Glutamatergic neuron (in vitro differentiated cells): ENCODE measurements at regions not wholly inside any gene's neighbourhood (a gene's known extent, or its start where the extent isn't known, plus 50 kb on each side); places are given as distances from the start of the nearest gene placed in this dataset.

Source experiments
- DNase-seq: peaks from one replicate; pipeline ENCODE4 v3.0.0; 2022
- H3K27ac Mint-ChIP-seq: one replicate; pipeline ENCODE4 v1.8.0; 2020; ENCODE audit warnings: mild to moderate bottlenecking, mixed read lengths, inconsistent platforms; ENCODE audit not compliant: unreplicated experiment
- H3K27me3 Mint-ChIP-seq: one replicate; pipeline ENCODE4 v1.8.0; 2020; ENCODE audit warnings: mild to moderate bottlenecking, moderate library complexity, mixed read lengths, inconsistent platforms; ENCODE audit not compliant: unreplicated experiment
- H3K36me3 Mint-ChIP-seq: one replicate; pipeline ENCODE4 v1.8.0; 2020; ENCODE audit warnings: mild to moderate bottlenecking, mixed read lengths, inconsistent platforms; ENCODE audit not compliant: unreplicated experiment
- H3K4me1 Mint-ChIP-seq: one replicate; pipeline ENCODE4 v1.8.0; 2020; ENCODE audit warnings: mild to moderate bottlenecking, low read depth, mixed read lengths, inconsistent platforms; ENCODE audit not compliant: unreplicated experiment
- H3K4me3 Mint-ChIP-seq: one replicate; pipeline ENCODE4 v1.8.0; 2020; ENCODE audit warnings: mild to moderate bottlenecking, mixed read lengths, inconsistent platforms; ENCODE audit not compliant: unreplicated experiment
- H3K9me3 Mint-ChIP-seq: one replicate; pipeline ENCODE4 v1.8.0; 2020; ENCODE audit warnings: mild to moderate bottlenecking, moderate library complexity, mixed read lengths, inconsistent platforms; ENCODE audit not compliant: unreplicated experiment
- TF ChIP-seq, protein P1 (sequence below): fragments of 200-600 bp; sonication (generic); IDR thresholded peaks from one replicate; pipeline ENCODE4 v1.5.0; 2021; ENCODE audit not compliant: partially characterized antibody, unreplicated experiment

DNA sequence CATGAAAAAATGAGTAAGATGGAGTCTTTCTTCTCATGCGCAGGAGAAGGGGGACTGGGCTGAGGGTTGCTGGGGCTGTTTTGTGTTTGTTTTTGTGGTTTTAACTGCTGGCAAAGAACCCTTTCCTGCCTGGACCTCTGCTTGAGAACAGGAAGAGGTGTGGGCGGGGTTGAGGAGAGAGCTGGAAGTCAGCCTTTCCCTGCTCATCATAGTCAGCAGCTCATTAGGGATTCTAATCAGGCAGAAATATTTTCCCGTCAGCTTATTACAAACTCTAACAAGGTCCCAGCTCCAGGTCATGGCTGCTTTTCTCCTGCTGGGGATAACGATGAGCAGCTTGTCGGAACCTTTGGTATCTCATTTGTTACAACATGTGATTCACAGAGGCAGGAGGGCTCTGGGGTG is 185.0 kb upstream of the NRXN3 start:
- H3K4me3 Mint-ChIP-seq, result no peak overlapping the region
- H3K4me1 Mint-ChIP-seq, result peaks cover 16% of the 10 kb centered on the region
- H3K9me3 Mint-ChIP-seq, result peaks cover 7% of the 10 kb centered on the region
- peaks cover 4% of the 10 kb centered on the region for H3K27me3 Mint-ChIP-seq
- TF ChIP-seq, protein P1, sequence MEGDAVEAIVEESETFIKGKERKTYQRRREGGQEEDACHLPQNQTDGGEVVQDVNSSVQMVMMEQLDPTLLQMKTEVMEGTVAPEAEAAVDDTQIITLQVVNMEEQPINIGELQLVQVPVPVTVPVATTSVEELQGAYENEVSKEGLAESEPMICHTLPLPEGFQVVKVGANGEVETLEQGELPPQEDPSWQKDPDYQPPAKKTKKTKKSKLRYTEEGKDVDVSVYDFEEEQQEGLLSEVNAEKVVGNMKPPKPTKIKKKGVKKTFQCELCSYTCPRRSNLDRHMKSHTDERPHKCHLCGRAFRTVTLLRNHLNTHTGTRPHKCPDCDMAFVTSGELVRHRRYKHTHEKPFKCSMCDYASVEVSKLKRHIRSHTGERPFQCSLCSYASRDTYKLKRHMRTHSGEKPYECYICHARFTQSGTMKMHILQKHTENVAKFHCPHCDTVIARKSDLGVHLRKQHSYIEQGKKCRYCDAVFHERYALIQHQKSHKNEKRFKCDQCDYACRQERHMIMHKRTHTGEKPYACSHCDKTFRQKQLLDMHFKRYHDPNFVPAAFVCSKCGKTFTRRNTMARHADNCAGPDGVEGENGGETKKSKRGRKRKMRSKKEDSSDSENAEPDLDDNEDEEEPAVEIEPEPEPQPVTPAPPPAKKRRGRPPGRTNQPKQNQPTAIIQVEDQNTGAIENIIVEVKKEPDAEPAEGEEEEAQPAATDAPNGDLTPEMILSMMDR, result no peak
- DNase-seq, result no peak
- H3K27ac Mint-ChIP-seq, result no peak overlapping the region
- no peaks in the 10 kb centered on the region for H3K36me3 Mint-ChIP-seq

GRCh38 chr14:77986773-77987172 is 183.4 kb upstream of the NRXN3 start:
- H3K4me1 Mint-ChIP-seq, result peaks cover 19% of the 10 kb centered on the region
- TF ChIP-seq, protein P1, result no peak
- H3K4me3 Mint-ChIP-seq, result no peak overlapping the region
- no peak for DNase-seq
- H3K9me3 Mint-ChIP-seq, result peaks cover 7% of the 10 kb centered on the region
- peaks cover 4% of the 10 kb centered on the region for H3K27me3 Mint-ChIP-seq
- H3K27ac Mint-ChIP-seq, result no peak overlapping the region
- no peaks in the 10 kb centered on the region for H3K36me3 Mint-ChIP-seq

DNA sequence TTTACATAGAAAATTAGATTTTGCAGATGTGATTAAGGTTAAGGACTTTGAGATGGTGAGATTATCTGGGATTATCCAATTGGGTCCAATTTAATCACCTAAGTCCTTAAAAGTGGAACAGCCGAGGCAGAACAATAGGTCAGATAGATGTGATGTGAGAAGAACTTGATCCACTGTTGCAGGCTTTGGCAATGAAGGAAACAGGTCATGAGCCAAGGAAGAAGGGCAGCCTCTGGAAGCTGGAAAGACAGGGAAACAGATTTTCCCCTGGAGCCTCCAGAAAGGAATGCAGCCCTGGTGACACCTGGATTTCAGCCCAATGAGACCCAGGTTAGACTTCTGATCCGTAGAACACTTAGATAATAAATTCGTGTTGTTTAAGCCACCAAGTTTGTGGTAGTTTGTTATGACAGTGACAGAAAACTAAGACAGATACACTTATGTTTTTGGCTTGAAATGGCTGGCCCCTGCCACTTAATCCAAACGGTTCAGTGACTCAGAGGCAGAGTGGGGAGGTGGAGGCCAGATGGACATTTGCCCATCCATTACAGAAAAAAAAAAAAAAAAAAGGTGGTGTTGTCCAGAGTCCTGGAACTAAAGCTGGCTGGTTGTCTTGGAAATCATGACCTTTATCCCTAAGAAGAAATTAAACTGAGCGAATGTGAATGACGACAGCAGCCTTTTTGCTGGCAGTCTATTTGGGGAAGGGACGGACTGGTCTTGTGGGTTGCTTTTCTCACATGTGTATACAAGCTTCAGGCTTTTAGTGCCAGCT is 181.9 kb upstream of the NRXN3 start:
- Mint-ChIP-seq H3K36me3 (no peaks in the 10 kb centered on the region), H3K9me3 (peaks cover 7% of the 10 kb centered on the region), H3K4me3 (no peak overlapping the region), H3K27me3 (peaks cover 4% of the 10 kb centered on the region), H3K27ac (no peak overlapping the region), H3K4me1 (peaks cover 19% of the 10 kb centered on the region)
- TF ChIP-seq, protein P1, result no peak
- DNase-seq, result no peak

- H3K4me3 Mint-ChIP-seq, result peak overlapping the region; percentile 0
- peaks cover 7% of the 10 kb centered on the region for H3K9me3 Mint-ChIP-seq
- H3K27ac Mint-ChIP-seq, result peak overlapping the region; percentile 91
- peak; percentile 59 for DNase-seq
- H3K4me1 Mint-ChIP-seq, result peaks cover 19% of the 10 kb centered on the region
- H3K36me3 Mint-ChIP-seq, result no peaks in the 10 kb centered on the region
- peaks cover 4% of the 10 kb centered on the region for H3K27me3 Mint-ChIP-seq
- TF ChIP-seq, protein P1, result no peak
Observed at GRCh38 chr14:77988970-77989369, 181.2 kb upstream of the NRXN3 start.

GRCh38 chr14:77989441-77989991 is 180.7 kb upstream of the NRXN3 start:
- peaks cover 7% of the 10 kb centered on the region for H3K9me3 Mint-ChIP-seq
- H3K4me3 Mint-ChIP-seq, result peak overlapping the region; percentile 40
- H3K4me1 Mint-ChIP-seq, result peaks cover 19% of the 10 kb centered on the region
- H3K27me3 Mint-ChIP-seq, result peaks cover 4% of the 10 kb centered on the region
- TF ChIP-seq, protein P1, result no peak
- no peaks in the 10 kb centered on the region for H3K36me3 Mint-ChIP-seq
- peak overlapping the region; percentile 91 for H3K27ac Mint-ChIP-seq
- DNase-seq, result peak; percentile 40
